HEK293 (cell line): ENCODE measurements at regions not wholly inside any gene's neighbourhood (a gene's known extent, or its start where the extent isn't known, plus 50 kb on each side); places are given as distances from the start of the nearest gene placed in this dataset.

Experiments used
- BCL11B ChIP-seq: fragments of 450-650 bp; formaldehyde crosslinking; IDR thresholded peaks from 2 replicates; pipeline ENCODE4 v1.5.1; 2016; ENCODE audit warnings: low read depth, missing biosample characterization, missing genetic modification characterization
- GFI1B ChIP-seq: fragments of 450-650 bp; formaldehyde crosslinking; IDR thresholded peaks from 2 replicates; pipeline ENCODE4 v1.5.1; 2016; ENCODE audit warnings: missing biosample characterization, missing genetic modification characterization
- GLI4 ChIP-seq: fragments of 450-650 bp; formaldehyde crosslinking; IDR thresholded peaks from 2 replicates; pipeline ENCODE4 v1.5.1; 2016; ENCODE audit warnings: missing biosample characterization, missing genetic modification characterization
- HOXA7 ChIP-seq: sonication (generic); formaldehyde crosslinking; IDR thresholded peaks from 2 replicates; pipeline ENCODE4 v1.8.1; 2022; ENCODE audit warnings: missing genetic modification reagents, borderline replicate concordance
- TF ChIP-seq, protein P1 (sequence below): fragments of 450-650 bp; formaldehyde crosslinking; IDR thresholded peaks from 2 replicates; pipeline ENCODE4 v1.5.1; 2016; ENCODE audit warnings: missing biosample characterization, missing genetic modification characterization

DNA sequence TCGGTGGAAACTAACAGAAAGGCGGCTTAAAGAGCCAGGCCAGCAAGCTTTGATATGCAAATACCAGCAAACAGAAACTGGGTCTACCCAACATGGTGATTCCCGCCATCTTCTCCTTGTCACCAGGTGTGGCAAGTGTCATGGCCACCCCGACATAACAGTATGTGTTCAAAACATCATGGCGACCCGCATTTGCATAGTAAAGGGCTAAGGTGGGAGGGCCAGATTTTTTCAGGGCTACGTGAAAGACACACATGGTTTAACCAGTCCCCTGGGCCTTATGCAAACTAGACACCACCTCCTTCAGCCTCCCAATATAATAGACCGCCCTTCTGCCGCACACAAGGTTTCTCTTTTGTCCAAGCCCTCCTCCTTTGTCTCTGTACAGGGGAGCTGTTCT lies 260.4 kb downstream of the METTL4 start:
- TF ChIP-seq HOXA7 (no peak), GLI4 (tag by site-specific recombination) (no peak), GFI1B (tag by site-specific recombination) (no peak), BCL11B (tag by site-specific recombination) (no peak)
- TF ChIP-seq, protein P1, sequence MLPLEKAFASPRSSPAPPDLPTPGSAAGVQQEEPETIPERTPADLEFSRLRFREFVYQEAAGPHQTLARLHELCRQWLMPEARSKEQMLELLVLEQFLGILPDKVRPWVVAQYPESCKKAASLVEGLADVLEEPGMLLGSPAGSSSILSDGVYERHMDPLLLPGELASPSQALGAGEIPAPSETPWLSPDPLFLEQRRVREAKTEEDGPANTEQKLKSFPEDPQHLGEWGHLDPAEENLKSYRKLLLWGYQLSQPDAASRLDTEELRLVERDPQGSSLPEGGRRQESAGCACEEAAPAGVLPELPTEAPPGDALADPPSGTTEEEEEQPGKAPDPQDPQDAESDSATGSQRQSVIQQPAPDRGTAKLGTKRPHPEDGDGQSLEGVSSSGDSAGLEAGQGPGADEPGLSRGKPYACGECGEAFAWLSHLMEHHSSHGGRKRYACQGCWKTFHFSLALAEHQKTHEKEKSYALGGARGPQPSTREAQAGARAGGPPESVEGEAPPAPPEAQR (tag by site-specific recombination) = no peak
